ENCODE measurements at regions not wholly inside any gene's neighbourhood (a gene's known extent, or its start where the extent isn't known, plus 50 kb on each side); places are given as distances from the start of the nearest gene placed in this dataset.

DNA sequence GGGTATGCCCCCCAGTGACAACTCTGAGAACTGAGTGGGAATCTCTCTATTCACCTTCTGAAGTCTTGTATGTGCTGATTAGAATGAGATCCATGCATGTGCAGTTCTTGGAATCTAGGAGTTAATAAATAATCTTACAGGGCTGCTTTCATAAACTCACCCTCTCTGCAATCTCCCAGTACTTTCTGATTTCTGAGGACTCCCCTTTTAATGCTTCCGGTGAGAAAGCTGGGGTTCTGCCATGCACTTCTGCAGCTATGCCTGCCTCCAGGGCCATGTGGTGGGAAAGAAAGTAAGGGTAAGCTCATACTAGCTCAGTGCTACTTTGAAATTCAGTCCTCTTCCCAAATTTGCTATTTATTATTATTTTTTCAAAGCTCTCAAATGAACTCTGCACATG lies 432.9 kb downstream of the MTX2 start:
- Histone ChIP-seq H3K4me1 (no peaks in the 10 kb centered on the region), H3K9me3 (no peaks in the 10 kb centered on the region), H3K36me3 (no peaks in the 10 kb centered on the region), H3K27me3 (no peaks in the 10 kb centered on the region), H3K4me3 (ENCODE audit: low read depth, low read length) (no peak overlapping the region)
- TF ChIP-seq, protein P1, sequence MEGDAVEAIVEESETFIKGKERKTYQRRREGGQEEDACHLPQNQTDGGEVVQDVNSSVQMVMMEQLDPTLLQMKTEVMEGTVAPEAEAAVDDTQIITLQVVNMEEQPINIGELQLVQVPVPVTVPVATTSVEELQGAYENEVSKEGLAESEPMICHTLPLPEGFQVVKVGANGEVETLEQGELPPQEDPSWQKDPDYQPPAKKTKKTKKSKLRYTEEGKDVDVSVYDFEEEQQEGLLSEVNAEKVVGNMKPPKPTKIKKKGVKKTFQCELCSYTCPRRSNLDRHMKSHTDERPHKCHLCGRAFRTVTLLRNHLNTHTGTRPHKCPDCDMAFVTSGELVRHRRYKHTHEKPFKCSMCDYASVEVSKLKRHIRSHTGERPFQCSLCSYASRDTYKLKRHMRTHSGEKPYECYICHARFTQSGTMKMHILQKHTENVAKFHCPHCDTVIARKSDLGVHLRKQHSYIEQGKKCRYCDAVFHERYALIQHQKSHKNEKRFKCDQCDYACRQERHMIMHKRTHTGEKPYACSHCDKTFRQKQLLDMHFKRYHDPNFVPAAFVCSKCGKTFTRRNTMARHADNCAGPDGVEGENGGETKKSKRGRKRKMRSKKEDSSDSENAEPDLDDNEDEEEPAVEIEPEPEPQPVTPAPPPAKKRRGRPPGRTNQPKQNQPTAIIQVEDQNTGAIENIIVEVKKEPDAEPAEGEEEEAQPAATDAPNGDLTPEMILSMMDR (IDR thresholded peaks at IDR 0.05; ENCODE audit: low read depth, low read length), result no peak
- DNase-seq, result no peak

DNA sequence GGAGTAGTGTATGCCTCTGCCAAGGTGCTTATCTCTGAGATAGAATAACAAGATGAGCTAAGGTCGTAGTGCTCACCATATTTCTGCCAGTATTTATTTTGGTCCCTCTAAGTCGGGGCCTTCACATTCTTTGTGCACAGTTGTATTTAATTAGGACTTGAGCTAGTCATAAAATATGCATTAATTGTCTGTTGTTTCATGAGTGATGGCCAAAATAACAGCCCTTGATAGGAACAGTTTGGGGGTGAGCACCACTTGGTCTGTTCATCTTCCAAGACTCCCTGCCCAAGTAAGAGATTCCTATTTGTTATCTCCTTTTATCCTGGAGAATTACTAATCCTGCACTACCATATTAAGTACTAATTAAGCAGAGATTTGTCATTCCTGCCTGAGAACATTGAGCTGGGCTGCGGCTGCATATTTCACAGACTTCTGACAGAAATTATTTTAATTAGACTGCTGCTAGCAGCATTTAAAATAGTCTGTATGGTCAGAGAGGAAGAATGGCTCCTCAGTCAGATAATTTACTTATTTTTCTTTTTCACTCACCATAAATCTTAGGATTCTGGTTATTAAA lies 435.1 kb downstream of the MTX2 start:
- no peaks in the 10 kb centered on the region for H3K27me3 ChIP-seq
- H3K9me3 ChIP-seq, result no peaks in the 10 kb centered on the region
- H3K4me1 ChIP-seq, result no peaks in the 10 kb centered on the region
- TF ChIP-seq, protein P1 (IDR thresholded peaks at IDR 0.05; ENCODE audit: low read depth, low read length), result no peak
- no peaks in the 10 kb centered on the region for H3K36me3 ChIP-seq
- DNase-seq, result no peak
- no peak overlapping the region for H3K4me3 ChIP-seq (ENCODE audit: low read depth, low read length)

DNA sequence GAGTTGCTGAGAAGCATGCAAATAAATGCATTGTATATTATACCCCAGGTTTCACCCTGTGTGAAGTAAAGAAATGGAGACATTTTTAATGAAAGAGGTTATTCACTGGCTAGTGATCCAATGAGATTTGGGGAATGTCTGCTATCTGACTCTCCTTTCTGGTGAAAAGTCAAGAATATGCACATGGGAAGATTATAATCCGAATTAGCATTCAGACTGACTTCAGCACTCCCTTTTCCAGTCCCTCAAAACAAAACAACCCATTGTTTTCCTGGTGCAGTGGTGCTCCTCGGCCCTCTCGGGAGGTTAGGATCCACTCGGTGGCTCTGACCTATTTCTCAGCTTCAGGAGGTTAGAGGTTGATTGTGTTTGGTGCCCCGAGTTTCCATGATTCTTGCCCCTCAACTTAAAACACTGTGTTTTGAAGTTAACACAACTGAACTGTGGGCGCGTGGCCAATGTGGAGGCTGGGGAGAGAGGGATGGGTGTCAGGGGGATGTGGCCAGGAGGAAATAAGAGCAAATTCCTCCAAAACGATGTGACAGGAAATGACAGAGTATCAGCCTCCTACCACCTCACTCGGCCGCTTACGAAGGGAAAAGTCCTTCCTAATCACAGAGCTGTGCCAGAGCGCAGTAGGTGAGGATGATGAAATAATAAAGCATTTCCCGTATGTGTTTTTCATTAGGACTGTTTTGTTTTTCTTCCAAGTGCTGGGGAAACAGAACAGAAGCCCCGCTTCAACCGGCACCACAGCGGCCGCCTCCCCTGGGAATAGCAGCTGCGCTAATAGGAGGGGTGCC lies 440.1 kb downstream of the MTX2 start:
- H3K27me3 ChIP-seq, result no peaks in the 10 kb centered on the region
- peak overlapping the region; percentile 50 for H3K4me3 ChIP-seq (ENCODE audit: low read depth, low read length)
- TF ChIP-seq, protein P1 (IDR thresholded peaks at IDR 0.05; ENCODE audit: low read depth, low read length), result no peak

DNA sequence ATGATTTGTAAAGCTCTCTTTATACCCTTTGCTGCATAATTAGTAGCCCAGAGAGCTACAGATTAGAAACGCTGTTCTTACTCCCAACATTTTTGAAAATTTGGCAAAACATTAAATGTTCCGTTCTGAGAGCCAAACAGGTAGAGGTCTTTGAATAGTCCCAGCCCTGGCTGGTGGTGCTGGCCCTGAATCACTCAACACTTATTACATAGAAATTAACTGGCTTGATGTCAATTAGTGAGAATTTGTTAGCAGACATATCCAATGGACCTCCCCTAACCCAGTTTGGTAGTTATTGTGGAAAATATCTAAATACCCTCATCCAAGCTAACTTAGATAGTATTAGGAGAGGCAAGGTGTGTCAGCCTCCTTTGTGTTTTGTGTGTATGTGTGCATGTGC lies 440.7 kb downstream of the MTX2 start:
- Histone ChIP-seq H3K36me3 (no peaks in the 10 kb centered on the region), H3K27me3 (no peaks in the 10 kb centered on the region), H3K9me3 (no peaks in the 10 kb centered on the region), H3K4me1 (peaks cover 4% of the 10 kb centered on the region; the same call in 1 of the 2 replicates), H3K4me3 (ENCODE audit: low read depth, low read length) (peak overlapping the region; percentile 50)
- TF ChIP-seq, protein P1 (IDR thresholded peaks at IDR 0.05; ENCODE audit: low read depth, low read length), result no peak
- DNase-seq, result no peak

More for the DNA sequence above, 440.1 kb downstream of the MTX2 start:
- H3K36me3 ChIP-seq, result no peaks in the 10 kb centered on the region
- peaks cover 4% of the 10 kb centered on the region; the same call in 1 of the 2 replicates for H3K4me1 ChIP-seq
- DNase-seq, result peak; percentile 30
- no peaks in the 10 kb centered on the region for H3K9me3 ChIP-seq

DNA sequence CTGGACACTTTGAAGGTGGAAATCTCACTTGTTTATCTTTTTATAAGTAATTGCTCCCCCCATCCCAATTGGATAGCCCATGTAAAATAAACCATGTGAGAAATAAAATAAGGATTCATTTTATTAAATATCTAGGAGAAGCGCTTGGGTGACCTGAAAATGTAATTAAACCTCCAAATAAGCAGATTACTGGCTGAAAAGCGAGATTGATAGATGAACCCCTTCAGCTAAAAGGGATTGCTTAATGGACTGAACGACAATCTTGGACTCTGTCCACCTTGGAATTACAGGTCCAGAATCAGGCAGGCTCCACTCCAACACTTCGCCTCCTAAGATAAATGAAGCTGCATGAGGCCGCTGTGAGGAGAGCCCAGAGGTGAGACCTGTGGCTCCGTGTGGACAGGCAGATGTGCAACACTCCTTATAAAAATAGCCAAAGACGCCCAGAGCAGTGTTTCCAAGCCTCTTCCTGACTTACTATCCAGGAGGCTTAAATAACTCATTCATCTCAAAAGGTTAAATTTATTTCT lies 441.5 kb downstream of the MTX2 start:
- no peaks in the 10 kb centered on the region for H3K27me3 ChIP-seq
- no peaks in the 10 kb centered on the region for H3K36me3 ChIP-seq
- no peaks in the 10 kb centered on the region for H3K9me3 ChIP-seq
- H3K4me1 ChIP-seq, result peaks cover 4% of the 10 kb centered on the region; the same call in 1 of the 2 replicates
- no peak overlapping the region for H3K4me3 ChIP-seq (ENCODE audit: low read depth, low read length)
- TF ChIP-seq, protein P1 (IDR thresholded peaks at IDR 0.05; ENCODE audit: low read depth, low read length), result no peak
- peak; percentile 16 for DNase-seq
